Loucy (cell line): ENCODE measurements at regions not wholly inside any gene's neighbourhood (a gene's known extent, or its start where the extent isn't known, plus 50 kb on each side); places are given as distances from the start of the nearest gene placed in this dataset.
"Not testable (repeated sequence)": the region's sequence is repeated elsewhere in the genome, so short reads cannot be mapped to it uniquely, and the experiment has no call there.

Source experiments
- EZH2phosphoT487 ChIP-seq: fragments of 200-600 bp; IDR thresholded peaks from 2 replicates; pipeline ENCODE4 v1.6.1; 2018; ENCODE audit warnings: antibody characterized with exemption, mild to moderate bottlenecking, moderate library complexity, borderline replicate concordance
- TF ChIP-seq, protein P1 (sequence below): fragments of 200-600 bp; sonication (generic); conservative IDR thresholded peaks from 2 replicates; pipeline ENCODE4 v1.5.1; 2014; ENCODE audit warnings: mild to moderate bottlenecking, antibody characterized with exemption, low read length

DNA sequence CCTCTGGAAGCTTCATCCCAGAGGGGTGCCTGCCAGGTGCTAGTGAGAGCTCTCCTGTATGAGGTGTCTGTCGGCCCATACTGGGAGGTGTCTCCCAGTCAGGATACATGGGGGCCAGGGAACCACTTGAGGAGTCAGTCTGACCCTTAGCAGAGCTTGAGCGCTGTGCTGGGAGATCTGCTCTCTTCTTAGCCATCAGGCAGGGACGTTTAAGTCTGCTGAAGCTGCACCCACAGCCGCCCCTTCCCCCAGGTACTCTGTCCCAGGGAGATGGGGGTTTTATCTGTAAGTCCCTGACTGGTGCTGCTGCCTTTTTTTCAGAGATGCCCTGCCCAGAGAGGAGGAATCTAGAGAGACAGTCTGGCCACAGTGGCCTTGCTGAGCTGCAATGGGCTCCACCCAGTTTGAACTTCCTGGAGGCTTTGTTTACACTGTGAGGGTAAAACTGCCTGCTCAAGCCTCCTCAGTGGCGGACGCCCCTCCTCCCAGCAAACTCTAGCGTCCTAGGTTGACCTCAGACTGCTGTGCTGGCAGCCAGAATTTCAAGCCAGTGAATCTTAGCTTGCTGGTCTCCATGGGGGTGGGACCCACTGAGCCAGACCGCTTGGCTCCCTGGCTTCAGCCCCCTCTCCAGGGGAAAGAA lies 93.3 kb upstream of the DYRK2 start:
- TF ChIP-seq, protein P1, sequence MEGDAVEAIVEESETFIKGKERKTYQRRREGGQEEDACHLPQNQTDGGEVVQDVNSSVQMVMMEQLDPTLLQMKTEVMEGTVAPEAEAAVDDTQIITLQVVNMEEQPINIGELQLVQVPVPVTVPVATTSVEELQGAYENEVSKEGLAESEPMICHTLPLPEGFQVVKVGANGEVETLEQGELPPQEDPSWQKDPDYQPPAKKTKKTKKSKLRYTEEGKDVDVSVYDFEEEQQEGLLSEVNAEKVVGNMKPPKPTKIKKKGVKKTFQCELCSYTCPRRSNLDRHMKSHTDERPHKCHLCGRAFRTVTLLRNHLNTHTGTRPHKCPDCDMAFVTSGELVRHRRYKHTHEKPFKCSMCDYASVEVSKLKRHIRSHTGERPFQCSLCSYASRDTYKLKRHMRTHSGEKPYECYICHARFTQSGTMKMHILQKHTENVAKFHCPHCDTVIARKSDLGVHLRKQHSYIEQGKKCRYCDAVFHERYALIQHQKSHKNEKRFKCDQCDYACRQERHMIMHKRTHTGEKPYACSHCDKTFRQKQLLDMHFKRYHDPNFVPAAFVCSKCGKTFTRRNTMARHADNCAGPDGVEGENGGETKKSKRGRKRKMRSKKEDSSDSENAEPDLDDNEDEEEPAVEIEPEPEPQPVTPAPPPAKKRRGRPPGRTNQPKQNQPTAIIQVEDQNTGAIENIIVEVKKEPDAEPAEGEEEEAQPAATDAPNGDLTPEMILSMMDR: not testable (repeated sequence)
- not testable (repeated sequence) for TF ChIP-seq EZH2phosphoT487
